HAP-1 (cell line): ENCODE measurements at regions not wholly inside any gene's neighbourhood (a gene's known extent, or its start where the extent isn't known, plus 50 kb on each side); places are given as distances from the start of the nearest gene placed in this dataset.
"Not testable (repeated sequence)": the region's sequence is repeated elsewhere in the genome, so short reads cannot be mapped to it uniquely, and the experiment has no call there.

Experiments
- DNase-seq, 2 experiments: peaks; one replicate each; pipeline ENCODE4 v3.0.0-alpha.2; 2016 to 2020; ENCODE audit warnings: low spot score in 2 of 2
- H3K27me3 ChIP-seq: fragments of 250-450 bp; sonication (Bioruptor Pico); 2 replicates; pipeline ENCODE4 v1.5.1; 2020; ENCODE audit warnings: low read depth, mild to moderate bottlenecking, moderate library complexity
- H3K36me3 ChIP-seq: fragments of 250-450 bp; sonication (Bioruptor Pico); replicated peaks from 2 replicates; pipeline ENCODE4 v1.5.1; 2020; ENCODE audit warnings: mild to moderate bottlenecking
- H3K4me1 ChIP-seq: fragments of 250-450 bp; sonication (Bioruptor Pico); 2 replicates; pipeline ENCODE4 v1.5.1; 2020; ENCODE audit warnings: mild to moderate bottlenecking
- H3K4me3 ChIP-seq: fragments of 250-450 bp; sonication (Bioruptor Pico); 2 replicates; pipeline ENCODE4 v1.5.1; 2020; ENCODE audit warnings: mild to moderate bottlenecking, moderate library complexity
- H3K9me3 ChIP-seq: fragments of 250-450 bp; sonication (Bioruptor Pico); 2 replicates; pipeline ENCODE4 v1.5.1; 2020; ENCODE audit warnings: mild to moderate bottlenecking, moderate library complexity
- in situ Hi-C: fragments of 300-500 bp; cut with MboI; formaldehyde crosslinking; loops from 3 replicates; pipeline ENCODE4 v1.14.3; 2020; ENCODE audit warnings: low sequenced_read_pairs, inconsistent platforms, mixed read lengths

- no peak overlapping the region for H3K4me3 ChIP-seq
- no peaks in the 10 kb centered on the region for H3K27me3 ChIP-seq
- H3K4me1 ChIP-seq, result no peaks in the 10 kb centered on the region; the same call in 1 of the 2 replicates
- DNase-seq, result no peak
- in situ Hi-C loops, result no loop called here
- H3K36me3 ChIP-seq, result no peaks in the 10 kb centered on the region
- H3K9me3 ChIP-seq, result no peaks in the 10 kb centered on the region
Observed at GRCh38 chr1:65020774-65021173, 54.4 kb upstream of the JAK1 start.

GRCh38 chr1:65021795-65022194, 55.4 kb upstream of the JAK1 start:
- no peak for DNase-seq
- Histone ChIP-seq H3K27me3 (no peaks in the 10 kb centered on the region), H3K4me1 (no peaks in the 10 kb centered on the region; the same call in 1 of the 2 replicates), H3K9me3 (no peaks in the 10 kb centered on the region), H3K4me3 (no peak overlapping the region), H3K36me3 (no peaks in the 10 kb centered on the region)
- in situ Hi-C loops, result no loop called here

GRCh38 chr1:65022216-65022615, 55.9 kb upstream of the JAK1 start:
- Histone ChIP-seq H3K9me3 (no peaks in the 10 kb centered on the region), H3K4me1 (no peaks in the 10 kb centered on the region; the same call in 1 of the 2 replicates), H3K4me3 (no peak overlapping the region), H3K27me3 (no peaks in the 10 kb centered on the region), H3K36me3 (no peaks in the 10 kb centered on the region)
- in situ Hi-C loops, result no loop called here
- no peak for DNase-seq

DNA sequence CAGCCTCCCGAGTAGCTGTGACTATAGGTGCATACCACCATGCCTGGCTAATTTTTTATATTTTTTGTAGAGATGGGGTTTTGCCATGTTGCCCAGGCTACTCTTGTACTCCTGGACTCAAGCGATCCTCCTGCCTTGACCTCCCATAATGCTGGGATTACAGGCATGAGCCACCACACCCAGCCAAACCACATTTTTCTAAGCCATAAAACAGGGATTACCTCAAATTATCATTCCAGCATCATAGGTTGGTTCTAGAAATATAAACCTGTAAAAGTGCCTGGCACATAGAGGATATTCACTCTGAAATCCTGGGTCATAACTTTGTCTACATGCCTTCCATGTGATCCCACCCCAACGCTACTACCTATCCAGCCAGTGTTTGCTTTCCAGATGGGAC, 59.4 kb upstream of the JAK1 start:
- no peaks in the 10 kb centered on the region for H3K9me3 ChIP-seq
- H3K4me1 ChIP-seq, result no peaks in the 10 kb centered on the region; the same call in 1 of the 2 replicates
- in situ Hi-C loops, result no loop called here
- H3K36me3 ChIP-seq, result no peaks in the 10 kb centered on the region
- no peak overlapping the region for H3K4me3 ChIP-seq
- DNase-seq, result no peak
- no peaks in the 10 kb centered on the region for H3K27me3 ChIP-seq

DNA sequence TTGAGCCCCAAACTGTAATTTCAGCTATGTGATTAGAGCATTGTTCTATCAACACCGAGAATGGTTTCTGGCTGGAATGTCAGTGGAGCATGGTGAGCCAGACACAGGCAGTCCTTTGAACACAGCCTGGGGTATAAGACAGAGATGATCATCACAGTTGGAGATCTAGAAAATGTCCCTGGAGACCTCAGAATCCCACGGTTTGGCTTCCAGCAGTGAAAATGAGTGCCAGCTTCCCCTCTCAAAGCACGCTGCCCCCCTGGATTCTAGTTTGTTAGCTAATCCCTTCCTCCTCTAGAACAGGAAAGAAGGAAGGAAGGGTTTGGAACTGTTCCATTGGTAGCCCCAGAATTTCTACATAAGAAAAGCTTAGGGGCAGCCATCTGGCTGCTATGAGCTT, 59.9 kb upstream of the JAK1 start:
- no peaks in the 10 kb centered on the region for H3K9me3 ChIP-seq
- no peaks in the 10 kb centered on the region for H3K36me3 ChIP-seq
- no peaks in the 10 kb centered on the region; the same call in 1 of the 2 replicates for H3K4me1 ChIP-seq
- no peak overlapping the region for H3K4me3 ChIP-seq
- no peak for DNase-seq
- in situ Hi-C loops, result no loop called here
- no peaks in the 10 kb centered on the region for H3K27me3 ChIP-seq

- in situ Hi-C loops, result no loop called here
- H3K4me3 ChIP-seq, result no peak overlapping the region
- no peak for DNase-seq
Observed at GRCh38 chr1:65027666-65028358, 61.5 kb upstream of the JAK1 start.

DNA sequence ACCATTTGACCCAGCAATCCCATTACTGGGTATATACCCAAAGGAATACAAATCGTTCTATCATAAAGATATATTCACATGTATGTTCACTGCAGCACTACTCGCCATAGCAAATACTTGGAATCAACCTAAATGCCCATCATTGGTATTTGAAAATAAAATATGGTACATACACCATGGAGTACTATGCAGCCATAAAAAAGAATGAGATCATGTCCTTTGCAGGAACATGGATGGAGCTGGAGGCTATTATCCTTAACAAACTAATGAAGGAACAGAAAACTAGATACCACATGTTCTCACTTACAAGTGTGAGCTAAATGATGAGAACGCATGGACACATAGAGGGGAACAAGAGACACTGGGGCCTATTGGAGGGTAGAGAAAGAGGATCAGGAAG, 63.1 kb upstream of the JAK1 start:
- H3K9me3 ChIP-seq, H3K4me1 ChIP-seq, H3K36me3 ChIP-seq, in situ Hi-C loops, H3K4me3 ChIP-seq, H3K27me3 ChIP-seq, DNase-seq: not testable (repeated sequence)

More at GRCh38 chr1:65027666-65028358, 61.5 kb upstream of the JAK1 start:
- no peaks in the 10 kb centered on the region for H3K9me3 ChIP-seq
- H3K4me1 ChIP-seq, result no peaks in the 10 kb centered on the region; the same call in 1 of the 2 replicates
- no peaks in the 10 kb centered on the region for H3K36me3 ChIP-seq
- no peaks in the 10 kb centered on the region; the same call in 1 of the 2 replicates for H3K27me3 ChIP-seq

DNA sequence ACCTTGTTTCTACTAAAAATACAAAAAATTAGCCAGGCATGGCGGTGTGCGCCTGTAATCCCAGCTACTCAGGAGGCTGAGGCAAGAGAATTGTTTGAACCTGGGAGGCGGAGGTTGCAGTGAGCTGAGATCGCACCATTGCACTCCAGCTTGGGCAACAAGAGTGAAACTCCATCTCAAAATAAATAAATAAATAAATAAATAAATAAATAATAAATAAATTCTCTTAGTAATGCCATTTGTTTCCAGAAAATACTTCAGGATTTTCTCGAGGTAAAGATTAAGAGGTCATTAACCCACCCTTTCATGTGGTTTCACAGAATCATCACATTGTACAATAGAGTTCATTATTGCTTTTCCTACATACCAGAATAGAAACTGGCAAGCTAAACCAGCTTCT, 68.5 kb upstream of the JAK1 start:
- H3K9me3 ChIP-seq, H3K36me3 ChIP-seq, H3K4me3 ChIP-seq, H3K4me1 ChIP-seq, H3K27me3 ChIP-seq, in situ Hi-C loops, DNase-seq: not testable (repeated sequence)

DNA sequence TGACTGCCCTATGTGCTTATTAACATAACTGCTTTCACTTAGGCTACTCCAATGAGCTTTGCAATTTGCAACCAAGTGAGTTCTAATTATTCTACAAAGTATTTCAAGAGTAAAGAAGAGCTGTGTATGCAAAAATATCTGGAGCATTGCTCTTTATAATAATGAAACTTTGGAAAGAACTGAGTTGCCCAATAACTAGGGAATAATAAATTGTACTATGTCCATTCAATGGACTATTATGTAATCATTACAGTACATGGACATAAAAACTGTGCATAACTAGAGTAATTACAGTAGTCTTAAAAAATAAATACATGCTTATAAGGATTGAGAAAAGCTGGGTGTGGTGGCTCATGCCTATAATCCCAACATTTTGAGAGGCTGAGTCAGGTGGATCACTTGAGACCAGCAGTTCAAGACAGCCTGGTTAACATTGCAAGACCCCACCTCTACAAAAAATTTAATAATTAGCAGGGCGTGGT, 70.3 kb upstream of the JAK1 start:
- Histone ChIP-seq H3K4me3 (no peak overlapping the region), H3K36me3 (no peaks in the 10 kb centered on the region), H3K9me3 (no peaks in the 10 kb centered on the region), H3K27me3 (no peaks in the 10 kb centered on the region; the same call in 1 of the 2 replicates), H3K4me1 (no peaks in the 10 kb centered on the region; the same call in 1 of the 2 replicates)
- DNase-seq, result peak in 1 of 2 experiments; percentile 8
- in situ Hi-C loops, result no loop called here

GRCh38 chr1:65039066-65039465, 72.7 kb upstream of the JAK1 start:
- no peaks in the 10 kb centered on the region for H3K36me3 ChIP-seq
- in situ Hi-C loops, result no loop called here
- no peaks in the 10 kb centered on the region; the same call in 1 of the 2 replicates for H3K4me1 ChIP-seq
- no peak for DNase-seq
- no peaks in the 10 kb centered on the region for H3K27me3 ChIP-seq
- no peaks in the 10 kb centered on the region for H3K9me3 ChIP-seq
- no peak overlapping the region for H3K4me3 ChIP-seq

GRCh38 chr1:65039508-65039907, 73.2 kb upstream of the JAK1 start:
- Histone ChIP-seq H3K27me3 (no peaks in the 10 kb centered on the region), H3K4me1 (no peaks in the 10 kb centered on the region; the same call in 1 of the 2 replicates), H3K4me3 (no peak overlapping the region), H3K9me3 (no peaks in the 10 kb centered on the region), H3K36me3 (no peaks in the 10 kb centered on the region)
- no peak for DNase-seq
- in situ Hi-C loops, result no loop called here

DNA sequence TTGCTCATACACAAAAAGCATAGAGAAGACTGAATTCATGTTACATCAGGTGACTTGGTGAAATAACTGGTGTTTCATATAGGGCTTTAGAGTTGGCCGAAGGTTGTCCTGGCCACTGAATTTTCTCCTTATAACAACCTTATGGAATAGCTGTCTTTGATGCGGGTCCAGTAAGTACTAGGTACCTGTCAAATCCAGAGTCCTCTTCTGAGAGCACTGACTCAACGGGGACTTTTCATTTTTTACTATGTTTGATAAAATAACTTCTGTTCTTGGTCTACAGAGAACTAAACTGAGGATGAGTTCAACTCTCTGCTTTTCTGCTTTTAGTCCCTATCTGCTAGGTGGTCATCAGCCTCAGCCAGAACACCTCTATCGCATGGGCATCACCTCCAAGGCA, 76.1 kb upstream of the JAK1 start:
- no peak for DNase-seq
- Histone ChIP-seq H3K9me3 (no peaks in the 10 kb centered on the region), H3K4me1 (no peaks in the 10 kb centered on the region), H3K36me3 (no peaks in the 10 kb centered on the region), H3K4me3 (no peak overlapping the region), H3K27me3 (no peaks in the 10 kb centered on the region)
- in situ Hi-C loops, result no loop called here

DNA sequence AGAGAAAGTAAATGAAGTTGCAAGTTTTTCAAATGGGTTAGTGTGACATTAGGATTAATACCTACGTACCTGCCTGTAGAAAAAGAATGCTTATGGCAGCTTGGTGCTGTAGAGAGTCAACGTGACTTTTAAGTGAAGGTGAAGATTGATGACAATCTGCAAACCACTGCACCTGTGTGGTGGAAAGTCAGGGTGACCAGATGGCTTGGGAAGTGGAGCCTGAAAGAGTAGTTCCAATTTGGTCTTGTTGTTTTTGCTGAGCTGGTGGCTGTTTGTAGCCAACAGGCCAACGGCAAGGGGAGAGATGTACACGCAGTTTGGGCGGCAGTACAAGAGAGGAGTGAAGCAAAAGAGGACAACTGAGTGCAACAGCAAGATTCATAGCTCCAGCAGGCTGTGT, 78.1 kb upstream of the JAK1 start:
- no peak for DNase-seq
- Histone ChIP-seq H3K27me3 (no peaks in the 10 kb centered on the region), H3K9me3 (no peaks in the 10 kb centered on the region), H3K36me3 (no peaks in the 10 kb centered on the region), H3K4me1 (no peaks in the 10 kb centered on the region), H3K4me3 (no peak overlapping the region)
- in situ Hi-C loops, result no loop called here

DNA sequence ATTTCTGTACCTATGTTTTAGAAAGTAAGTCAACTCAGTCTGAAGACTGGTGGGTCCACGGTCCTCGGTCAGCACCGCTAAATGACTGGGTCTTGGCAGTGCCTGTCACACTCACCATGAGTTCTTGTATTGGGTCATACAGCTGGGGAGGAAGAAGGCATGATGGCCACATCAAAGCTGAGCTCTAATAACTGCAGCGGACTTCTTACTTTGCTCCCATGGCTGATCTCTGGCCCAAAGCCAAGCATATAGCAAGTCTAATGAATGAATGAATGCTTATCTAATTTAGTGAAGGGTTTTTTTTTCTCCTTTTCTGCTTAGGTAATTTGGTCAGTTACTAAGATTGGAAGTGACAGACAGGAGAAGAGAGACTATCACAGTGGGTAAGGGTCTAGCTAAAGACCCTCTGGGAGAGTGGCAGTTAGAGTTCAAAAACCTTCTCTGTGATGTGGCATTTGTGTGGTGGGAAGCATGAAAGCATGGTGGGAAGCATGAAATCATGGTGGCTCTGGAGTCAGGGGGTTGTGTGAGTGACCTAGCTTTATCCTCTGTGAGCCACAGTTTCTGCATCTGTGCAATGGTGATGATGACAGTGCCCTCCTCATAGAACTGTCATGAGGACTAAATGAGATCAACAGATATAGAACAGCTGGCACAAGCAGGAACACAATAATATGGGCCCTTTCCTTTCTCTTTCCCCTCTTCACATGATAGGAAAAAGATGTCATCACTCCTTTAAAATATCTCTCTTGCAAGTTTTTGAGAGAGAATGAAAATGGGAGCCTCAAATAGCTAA, 78.9 kb upstream of the JAK1 start:
- in situ Hi-C loops, result no loop called here
- Histone ChIP-seq H3K27me3 (no peaks in the 10 kb centered on the region), H3K9me3 (no peaks in the 10 kb centered on the region), H3K4me3 (no peak overlapping the region), H3K36me3 (no peaks in the 10 kb centered on the region), H3K4me1 (no peaks in the 10 kb centered on the region)
- no peak for DNase-seq
